A549 (cell line): ENCODE measurements at regions not wholly inside any gene's neighbourhood (a gene's known extent, or its start where the extent isn't known, plus 50 kb on each side); places are given as distances from the start of the nearest gene placed in this dataset.

Experiments used
- CBX2 ChIP-seq: fragments of 200-600 bp; sonication (generic); IDR thresholded peaks from 2 replicates; pipeline ENCODE4 v1.6.1; 2016; ENCODE audit warnings: low read depth, mild to moderate bottlenecking, borderline replicate concordance
- CEBPB ChIP-seq, 2 experiments: fragments of >200 bp in 1 of 2; sonication (Bioruptor Twin) in 1 of 2; formaldehyde crosslinking in 1 of 2; IDR thresholded peaks; 2 replicates each; pipeline ENCODE4 v1.6.1; 2012 to 2016
- CHD4 ChIP-seq: fragments of 200-600 bp; sonication (generic); IDR thresholded peaks from 2 replicates; pipeline ENCODE4 v1.6.1; 2016; ENCODE audit warnings: antibody characterized with exemption, mild to moderate bottlenecking, borderline replicate concordance
- ESRRA ChIP-seq: fragments of 150-350 bp; IDR thresholded peaks from 2 replicates; pipeline ENCODE4 v1.6.1; 2014; ENCODE audit warnings: mild to moderate bottlenecking, low read length, borderline replicate concordance
- JUNB ChIP-seq: fragments of >200 bp; sonication (Bioruptor Twin); formaldehyde crosslinking; IDR thresholded peaks from 2 replicates; pipeline ENCODE4 v1.6.1; 2016
- KDM1A ChIP-seq: fragments of 200-600 bp; sonication (generic); IDR thresholded peaks from 2 replicates; pipeline ENCODE4 v1.6.1; 2016; ENCODE audit warnings: low read depth, mild to moderate bottlenecking
- MAFK ChIP-seq: fragments of 450-650 bp; IDR thresholded peaks from 2 replicates; pipeline ENCODE4 v1.6.1; 2014; ENCODE audit not compliant: partially characterized antibody
- POLR2A ChIP-seq: IDR thresholded peaks from 2 replicates; pipeline ENCODE4 v1.6.1; 2012; ENCODE audit warnings: mild to moderate bottlenecking, low read length
- RAD21 ChIP-seq, 2 experiments: fragments of >200 bp in 1 of 2; sonication (Bioruptor Twin) in 1 of 2; formaldehyde crosslinking in 1 of 2; IDR thresholded peaks in 1 of 2; conservative IDR thresholded peaks in 1 of 2; 2 replicates in 1 of 2; 3 replicates in 1 of 2; pipeline ENCODE4 v1.6.1; 2012 to 2018; ENCODE audit warnings: inconsistent platforms in 1 of 2
- ZSCAN20 ChIP-seq: fragments of 250-450 bp; sonication (Bioruptor Pico); IDR thresholded peaks from 2 replicates; pipeline ENCODE4 v1.8.0; 2022; ENCODE audit warnings: mild to moderate bottlenecking, moderate library complexity
- TF ChIP-seq, protein P1 (sequence below): fragments of >200 bp; sonication (Bioruptor Twin); formaldehyde crosslinking; IDR thresholded peaks from 3 replicates; pipeline ENCODE4 v1.5.1; 2016
- TF ChIP-seq, protein P2 (sequence below): fragments of 200-600 bp; sonication (generic); IDR thresholded peaks from 2 replicates; pipeline ENCODE4 v1.6.1; 2016; ENCODE audit warnings: antibody characterized with exemption, mild to moderate bottlenecking, moderate library complexity
- TF ChIP-seq, protein P3 (sequence below): IDR thresholded peaks from 2 replicates; pipeline ENCODE4 v1.6.1; 2012

DNA sequence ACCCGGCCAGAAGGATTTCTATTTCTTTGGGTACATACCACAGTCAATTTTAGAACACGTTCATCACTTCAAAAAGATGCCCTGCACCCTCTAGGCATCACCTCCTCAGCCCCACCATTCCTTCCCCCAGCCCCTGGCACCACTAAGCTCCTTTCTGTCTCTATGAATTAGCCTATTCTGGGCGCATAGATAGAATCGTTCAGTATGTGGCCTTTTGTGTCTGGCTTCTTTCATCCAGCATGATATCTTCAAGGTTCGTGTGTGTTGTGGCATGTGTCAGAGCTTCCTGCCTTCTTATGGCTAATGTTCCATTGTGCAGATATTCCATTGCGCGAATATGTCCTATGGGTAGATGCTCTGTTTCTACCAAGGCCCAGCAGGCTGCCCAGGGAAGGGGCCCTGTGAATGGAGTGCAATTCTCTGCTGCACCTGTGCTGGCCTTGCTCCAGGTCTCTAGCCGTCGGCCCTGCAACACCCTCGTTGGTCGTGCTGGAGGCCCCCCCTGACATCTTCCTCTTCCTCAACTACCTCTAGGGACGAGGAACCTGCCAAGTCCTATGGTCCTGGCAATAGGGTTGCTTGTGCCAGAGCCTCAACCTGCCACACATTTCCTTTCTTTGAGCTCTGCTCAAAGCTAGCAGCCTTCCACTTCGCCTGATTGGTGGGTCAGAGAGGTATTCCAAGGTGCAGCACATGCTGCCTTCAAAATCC lies 113.5 kb downstream of the RIPK4 start:
- TF ChIP-seq, protein P1, sequence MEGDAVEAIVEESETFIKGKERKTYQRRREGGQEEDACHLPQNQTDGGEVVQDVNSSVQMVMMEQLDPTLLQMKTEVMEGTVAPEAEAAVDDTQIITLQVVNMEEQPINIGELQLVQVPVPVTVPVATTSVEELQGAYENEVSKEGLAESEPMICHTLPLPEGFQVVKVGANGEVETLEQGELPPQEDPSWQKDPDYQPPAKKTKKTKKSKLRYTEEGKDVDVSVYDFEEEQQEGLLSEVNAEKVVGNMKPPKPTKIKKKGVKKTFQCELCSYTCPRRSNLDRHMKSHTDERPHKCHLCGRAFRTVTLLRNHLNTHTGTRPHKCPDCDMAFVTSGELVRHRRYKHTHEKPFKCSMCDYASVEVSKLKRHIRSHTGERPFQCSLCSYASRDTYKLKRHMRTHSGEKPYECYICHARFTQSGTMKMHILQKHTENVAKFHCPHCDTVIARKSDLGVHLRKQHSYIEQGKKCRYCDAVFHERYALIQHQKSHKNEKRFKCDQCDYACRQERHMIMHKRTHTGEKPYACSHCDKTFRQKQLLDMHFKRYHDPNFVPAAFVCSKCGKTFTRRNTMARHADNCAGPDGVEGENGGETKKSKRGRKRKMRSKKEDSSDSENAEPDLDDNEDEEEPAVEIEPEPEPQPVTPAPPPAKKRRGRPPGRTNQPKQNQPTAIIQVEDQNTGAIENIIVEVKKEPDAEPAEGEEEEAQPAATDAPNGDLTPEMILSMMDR, result no peak
- TF ChIP-seq POLR2A (no peak), CHD4 (no peak), ESRRA (no peak), JUNB (no peak), CEBPB (IDR thresholded peaks at IDR 0.05) (no peak), CBX2 (no peak), RAD21 (conservative IDR thresholded peaks at IDR 0.05 in 1 of 2, IDR thresholded peaks at IDR 0.05 in 1 of 2) (no peak), KDM1A (no peak), ZSCAN20 (CRISPR knock-in tag) (no peak), MAFK (no peak)
- TF ChIP-seq, protein P2, sequence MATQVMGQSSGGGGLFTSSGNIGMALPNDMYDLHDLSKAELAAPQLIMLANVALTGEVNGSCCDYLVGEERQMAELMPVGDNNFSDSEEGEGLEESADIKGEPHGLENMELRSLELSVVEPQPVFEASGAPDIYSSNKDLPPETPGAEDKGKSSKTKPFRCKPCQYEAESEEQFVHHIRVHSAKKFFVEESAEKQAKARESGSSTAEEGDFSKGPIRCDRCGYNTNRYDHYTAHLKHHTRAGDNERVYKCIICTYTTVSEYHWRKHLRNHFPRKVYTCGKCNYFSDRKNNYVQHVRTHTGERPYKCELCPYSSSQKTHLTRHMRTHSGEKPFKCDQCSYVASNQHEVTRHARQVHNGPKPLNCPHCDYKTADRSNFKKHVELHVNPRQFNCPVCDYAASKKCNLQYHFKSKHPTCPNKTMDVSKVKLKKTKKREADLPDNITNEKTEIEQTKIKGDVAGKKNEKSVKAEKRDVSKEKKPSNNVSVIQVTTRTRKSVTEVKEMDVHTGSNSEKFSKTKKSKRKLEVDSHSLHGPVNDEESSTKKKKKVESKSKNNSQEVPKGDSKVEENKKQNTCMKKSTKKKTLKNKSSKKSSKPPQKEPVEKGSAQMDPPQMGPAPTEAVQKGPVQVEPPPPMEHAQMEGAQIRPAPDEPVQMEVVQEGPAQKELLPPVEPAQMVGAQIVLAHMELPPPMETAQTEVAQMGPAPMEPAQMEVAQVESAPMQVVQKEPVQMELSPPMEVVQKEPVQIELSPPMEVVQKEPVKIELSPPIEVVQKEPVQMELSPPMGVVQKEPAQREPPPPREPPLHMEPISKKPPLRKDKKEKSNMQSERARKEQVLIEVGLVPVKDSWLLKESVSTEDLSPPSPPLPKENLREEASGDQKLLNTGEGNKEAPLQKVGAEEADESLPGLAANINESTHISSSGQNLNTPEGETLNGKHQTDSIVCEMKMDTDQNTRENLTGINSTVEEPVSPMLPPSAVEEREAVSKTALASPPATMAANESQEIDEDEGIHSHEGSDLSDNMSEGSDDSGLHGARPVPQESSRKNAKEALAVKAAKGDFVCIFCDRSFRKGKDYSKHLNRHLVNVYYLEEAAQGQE, result no peak
- TF ChIP-seq, protein P3, sequence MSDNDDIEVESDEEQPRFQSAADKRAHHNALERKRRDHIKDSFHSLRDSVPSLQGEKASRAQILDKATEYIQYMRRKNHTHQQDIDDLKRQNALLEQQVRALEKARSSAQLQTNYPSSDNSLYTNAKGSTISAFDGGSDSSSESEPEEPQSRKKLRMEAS, result no peak
